HL-60 (cell line): ENCODE measurements at regions not wholly inside any gene's neighbourhood (a gene's known extent, or its start where the extent isn't known, plus 50 kb on each side); places are given as distances from the start of the nearest gene placed in this dataset.

Experiments used
- DNase-seq, 2 experiments: peaks; one replicate each; pipeline ENCODE4 v3.0.0-alpha.2; 2010 to 2020; ENCODE audit warnings: low read depth in 1 of 2, low spot score in 1 of 2
- H3K27ac ChIP-seq: fragments of 250-450 bp; sonication (Bioruptor Pico); replicated peaks from 2 replicates; pipeline ENCODE4 v1.5.1; 2020; ENCODE audit warnings: mild to moderate bottlenecking, moderate library complexity
- H3K27me3 ChIP-seq: fragments of 250-450 bp; sonication (Bioruptor Pico); 2 replicates; pipeline ENCODE4 v1.5.1; 2021; ENCODE audit warnings: mild to moderate bottlenecking, moderate library complexity; ENCODE audit not compliant: insufficient read depth, poor library complexity, severe bottlenecking
- H3K4me3 ChIP-seq: replicated peaks from 2 replicates; pipeline ENCODE4 v1.5.1; 2011; ENCODE audit warnings: mild to moderate bottlenecking, control low read depth, low read length; ENCODE audit not compliant: insufficient read depth
- GABPA ChIP-seq: IDR thresholded peaks from 2 replicates; pipeline ENCODE4 v1.6.1; 2012; ENCODE audit warnings: low read depth
- POLR2AphosphoS5 ChIP-seq: IDR thresholded peaks from 2 replicates; pipeline ENCODE4 v1.6.1; 2012; ENCODE audit warnings: low read depth
- SPI1 ChIP-seq: IDR thresholded peaks from 2 replicates; pipeline ENCODE4 v1.6.1; 2012; ENCODE audit warnings: low read depth, mild to moderate bottlenecking, borderline replicate concordance
- TF ChIP-seq, protein P1 (sequence below): IDR thresholded peaks from one replicate; pipeline ENCODE4 v1.5.1; 2011; ENCODE audit warnings: low read length, control low read depth, inconsistent platforms; ENCODE audit not compliant: insufficient read depth
- TF ChIP-seq, protein P2 (sequence below): IDR thresholded peaks from 2 replicates; pipeline ENCODE4 v1.6.1; 2012; ENCODE audit warnings: low read depth; ENCODE audit not compliant: insufficient replicate concordance

GRCh38 chr2:7962161-7962560 is 719.7 kb upstream of the ID2 start:
- no peak for DNase-seq
- TF ChIP-seq POLR2AphosphoS5, result no peak
- no peak for TF ChIP-seq SPI1
- no peak for TF ChIP-seq GABPA
- TF ChIP-seq, protein P1, sequence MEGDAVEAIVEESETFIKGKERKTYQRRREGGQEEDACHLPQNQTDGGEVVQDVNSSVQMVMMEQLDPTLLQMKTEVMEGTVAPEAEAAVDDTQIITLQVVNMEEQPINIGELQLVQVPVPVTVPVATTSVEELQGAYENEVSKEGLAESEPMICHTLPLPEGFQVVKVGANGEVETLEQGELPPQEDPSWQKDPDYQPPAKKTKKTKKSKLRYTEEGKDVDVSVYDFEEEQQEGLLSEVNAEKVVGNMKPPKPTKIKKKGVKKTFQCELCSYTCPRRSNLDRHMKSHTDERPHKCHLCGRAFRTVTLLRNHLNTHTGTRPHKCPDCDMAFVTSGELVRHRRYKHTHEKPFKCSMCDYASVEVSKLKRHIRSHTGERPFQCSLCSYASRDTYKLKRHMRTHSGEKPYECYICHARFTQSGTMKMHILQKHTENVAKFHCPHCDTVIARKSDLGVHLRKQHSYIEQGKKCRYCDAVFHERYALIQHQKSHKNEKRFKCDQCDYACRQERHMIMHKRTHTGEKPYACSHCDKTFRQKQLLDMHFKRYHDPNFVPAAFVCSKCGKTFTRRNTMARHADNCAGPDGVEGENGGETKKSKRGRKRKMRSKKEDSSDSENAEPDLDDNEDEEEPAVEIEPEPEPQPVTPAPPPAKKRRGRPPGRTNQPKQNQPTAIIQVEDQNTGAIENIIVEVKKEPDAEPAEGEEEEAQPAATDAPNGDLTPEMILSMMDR, result no peak
- TF ChIP-seq, protein P2, sequence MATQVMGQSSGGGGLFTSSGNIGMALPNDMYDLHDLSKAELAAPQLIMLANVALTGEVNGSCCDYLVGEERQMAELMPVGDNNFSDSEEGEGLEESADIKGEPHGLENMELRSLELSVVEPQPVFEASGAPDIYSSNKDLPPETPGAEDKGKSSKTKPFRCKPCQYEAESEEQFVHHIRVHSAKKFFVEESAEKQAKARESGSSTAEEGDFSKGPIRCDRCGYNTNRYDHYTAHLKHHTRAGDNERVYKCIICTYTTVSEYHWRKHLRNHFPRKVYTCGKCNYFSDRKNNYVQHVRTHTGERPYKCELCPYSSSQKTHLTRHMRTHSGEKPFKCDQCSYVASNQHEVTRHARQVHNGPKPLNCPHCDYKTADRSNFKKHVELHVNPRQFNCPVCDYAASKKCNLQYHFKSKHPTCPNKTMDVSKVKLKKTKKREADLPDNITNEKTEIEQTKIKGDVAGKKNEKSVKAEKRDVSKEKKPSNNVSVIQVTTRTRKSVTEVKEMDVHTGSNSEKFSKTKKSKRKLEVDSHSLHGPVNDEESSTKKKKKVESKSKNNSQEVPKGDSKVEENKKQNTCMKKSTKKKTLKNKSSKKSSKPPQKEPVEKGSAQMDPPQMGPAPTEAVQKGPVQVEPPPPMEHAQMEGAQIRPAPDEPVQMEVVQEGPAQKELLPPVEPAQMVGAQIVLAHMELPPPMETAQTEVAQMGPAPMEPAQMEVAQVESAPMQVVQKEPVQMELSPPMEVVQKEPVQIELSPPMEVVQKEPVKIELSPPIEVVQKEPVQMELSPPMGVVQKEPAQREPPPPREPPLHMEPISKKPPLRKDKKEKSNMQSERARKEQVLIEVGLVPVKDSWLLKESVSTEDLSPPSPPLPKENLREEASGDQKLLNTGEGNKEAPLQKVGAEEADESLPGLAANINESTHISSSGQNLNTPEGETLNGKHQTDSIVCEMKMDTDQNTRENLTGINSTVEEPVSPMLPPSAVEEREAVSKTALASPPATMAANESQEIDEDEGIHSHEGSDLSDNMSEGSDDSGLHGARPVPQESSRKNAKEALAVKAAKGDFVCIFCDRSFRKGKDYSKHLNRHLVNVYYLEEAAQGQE, result no peak
- H3K4me3 ChIP-seq, result no peak overlapping the region
- no peak overlapping the region for H3K27ac ChIP-seq
- no peaks in the 10 kb centered on the region for H3K27me3 ChIP-seq

DNA sequence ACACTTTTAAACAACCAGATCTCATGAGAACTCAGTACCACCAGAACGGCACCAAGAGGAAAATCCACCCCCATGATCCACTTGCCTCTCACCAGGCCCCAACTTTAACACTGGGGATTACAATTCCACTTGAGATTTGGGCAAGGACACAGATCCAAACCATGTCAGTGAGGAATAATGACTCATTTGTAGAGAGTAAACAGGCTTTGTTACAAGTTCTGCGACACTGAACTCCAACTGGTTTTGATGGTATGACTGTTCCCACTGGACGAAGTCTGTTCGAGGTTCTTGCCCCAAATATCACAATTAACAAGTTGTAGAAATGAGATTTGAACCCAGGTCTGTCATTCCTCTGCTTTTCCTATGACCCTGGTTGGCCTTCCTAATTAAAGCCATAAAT is 718.1 kb upstream of the ID2 start:
- Histone ChIP-seq H3K27me3 (no peaks in the 10 kb centered on the region), H3K27ac (no peak overlapping the region), H3K4me3 (no peak overlapping the region)
- DNase-seq, result no peak
- TF ChIP-seq POLR2AphosphoS5 (no peak), GABPA (no peak), SPI1 (no peak)
- TF ChIP-seq, protein P2, result no peak
- TF ChIP-seq, protein P1, result no peak

DNA sequence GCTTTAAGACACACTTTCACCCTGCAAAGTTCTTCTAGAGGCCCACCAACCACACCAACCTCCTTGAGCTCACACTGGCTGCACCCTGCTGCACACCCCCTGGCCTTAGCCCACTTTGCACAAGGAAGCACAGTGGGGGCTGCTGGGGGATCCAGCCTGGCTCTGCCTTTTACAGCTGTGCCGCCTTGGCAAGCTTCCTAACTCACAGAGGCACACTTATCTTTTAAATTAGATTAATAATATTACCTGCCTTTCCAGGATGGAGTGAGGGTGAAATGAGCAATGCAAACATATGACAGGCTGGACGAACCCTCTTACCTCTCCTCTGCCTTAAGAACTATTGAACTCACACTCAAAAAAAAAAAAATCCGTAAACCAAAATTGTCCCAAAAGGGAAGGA is 715.8 kb upstream of the ID2 start:
- no peaks in the 10 kb centered on the region for H3K27me3 ChIP-seq
- DNase-seq, result no peak

More for the DNA sequence above, 715.8 kb upstream of the ID2 start:
- no peak overlapping the region for H3K4me3 ChIP-seq
- no peak overlapping the region for H3K27ac ChIP-seq
- TF ChIP-seq POLR2AphosphoS5 (no peak), SPI1 (no peak), GABPA (no peak)
- TF ChIP-seq, protein P2, result no peak
- TF ChIP-seq, protein P1, result no peak
